Skin epidermis (tissue), 12 donors: ENCODE measurements at regions not wholly inside any gene's neighbourhood (a gene's known extent, or its start where the extent isn't known, plus 50 kb on each side); places are given as distances from the start of the nearest gene placed in this dataset.

ENCODE experiments used
- H3K27ac ChIP-seq, 21 experiments: fragments of 200-600 bp; sonication (generic) in 11 of 21; one replicate each; pipeline ENCODE4 v1.5.0; 2020; ENCODE audit warnings: mild to moderate bottlenecking in 3 of 21, inconsistent platforms in 2 of 21, moderate library complexity in 2 of 21
- H3K4me3 ChIP-seq, 7 experiments: fragments of 200-600 bp; sonication (generic) in 2 of 7; one replicate each; pipeline ENCODE4 v1.5.0; 2020; ENCODE audit warnings: inconsistent platforms in 2 of 7, mild to moderate bottlenecking in 2 of 7, moderate library complexity in 1 of 7

DNA sequence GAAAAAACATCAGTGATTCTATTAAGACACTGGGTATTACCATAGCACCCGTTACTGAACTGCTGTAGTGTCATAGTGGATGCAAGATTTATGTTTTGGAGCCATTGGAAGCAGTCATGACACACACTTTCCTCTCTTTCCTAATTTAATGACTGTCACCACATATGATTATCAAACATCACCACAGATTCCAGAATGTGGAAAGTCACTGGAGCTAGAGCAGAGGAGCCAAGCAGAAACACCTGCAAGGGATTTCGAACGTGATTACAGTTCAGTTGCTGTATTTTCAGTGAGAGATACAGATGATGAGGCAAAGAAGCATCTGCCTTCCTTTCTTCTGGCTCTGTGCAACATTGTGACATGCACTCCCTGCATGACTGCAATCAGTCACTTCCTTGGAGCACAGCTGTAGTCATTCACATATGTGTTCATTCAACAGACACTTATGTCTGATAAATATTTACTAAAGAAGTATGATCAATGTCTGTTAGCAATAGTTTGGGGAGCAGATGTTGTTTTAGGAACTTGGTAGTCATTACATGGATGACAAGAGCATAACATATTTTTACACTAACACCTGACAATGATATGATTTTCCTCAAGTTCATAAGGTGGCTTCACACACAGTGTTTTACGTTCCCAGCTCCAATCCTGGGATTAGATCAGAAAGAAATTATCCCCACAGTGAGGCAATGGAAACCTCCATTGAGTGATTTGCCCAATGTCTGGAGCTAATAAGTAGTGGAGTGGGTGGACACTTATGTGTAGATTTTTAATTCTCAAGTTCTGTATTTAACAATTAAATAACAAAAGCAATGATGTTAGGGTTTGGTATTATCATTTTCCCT is 416.6 kb downstream of the PLCL1 start:
- no peak overlapping the region for H3K4me3 ChIP-seq
- no peak overlapping the region for H3K27ac ChIP-seq

DNA sequence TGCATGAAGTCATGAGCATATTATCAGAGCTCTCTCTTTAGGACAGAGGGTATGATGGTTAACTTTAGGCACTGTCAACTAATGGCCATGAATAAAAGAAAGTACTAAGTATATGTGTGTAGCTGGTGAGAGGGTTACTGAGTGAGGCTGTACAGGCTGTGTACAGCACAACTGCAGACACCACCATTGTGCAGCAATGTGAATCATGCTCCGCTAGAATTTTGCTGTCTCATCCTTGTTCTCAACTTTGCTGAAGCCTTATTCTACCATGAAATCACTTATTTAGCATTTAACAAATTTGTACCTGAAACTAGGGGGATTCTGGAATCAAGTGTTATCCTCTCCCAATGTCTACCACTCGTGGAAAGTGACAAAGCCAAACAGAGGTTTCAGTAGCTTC is 414.9 kb downstream of the PLCL1 start:
- Histone ChIP-seq H3K4me3 (no peak overlapping the region), H3K27ac (no peak overlapping the region)

DNA sequence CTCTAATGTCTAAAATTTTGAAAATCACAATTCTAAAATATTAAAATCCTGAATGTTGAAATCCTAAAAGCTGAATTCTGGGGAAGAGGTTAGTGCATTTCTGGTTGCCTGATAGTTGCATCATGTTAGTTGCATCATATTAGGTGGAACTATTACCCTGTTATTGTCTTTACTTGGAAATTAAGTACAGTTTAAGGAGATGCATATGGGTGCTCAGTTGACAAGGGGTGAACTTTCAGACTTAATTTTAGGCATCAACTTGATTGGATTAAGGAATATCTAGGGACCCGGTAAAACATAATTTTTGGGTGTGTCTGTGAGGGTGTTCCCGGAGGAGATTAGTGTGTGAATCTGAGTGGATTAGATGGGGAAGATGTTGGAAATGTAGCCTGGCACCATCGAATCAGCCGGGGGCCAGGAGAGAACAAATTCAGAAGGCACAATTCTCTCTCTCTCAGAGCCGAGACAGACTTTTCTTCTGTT is 409.8 kb downstream of the PLCL1 start:
- Histone ChIP-seq H3K27ac (peak overlapping the region in 1 of 21 experiments; percentile 31), H3K4me3 (no peak overlapping the region)

DNA sequence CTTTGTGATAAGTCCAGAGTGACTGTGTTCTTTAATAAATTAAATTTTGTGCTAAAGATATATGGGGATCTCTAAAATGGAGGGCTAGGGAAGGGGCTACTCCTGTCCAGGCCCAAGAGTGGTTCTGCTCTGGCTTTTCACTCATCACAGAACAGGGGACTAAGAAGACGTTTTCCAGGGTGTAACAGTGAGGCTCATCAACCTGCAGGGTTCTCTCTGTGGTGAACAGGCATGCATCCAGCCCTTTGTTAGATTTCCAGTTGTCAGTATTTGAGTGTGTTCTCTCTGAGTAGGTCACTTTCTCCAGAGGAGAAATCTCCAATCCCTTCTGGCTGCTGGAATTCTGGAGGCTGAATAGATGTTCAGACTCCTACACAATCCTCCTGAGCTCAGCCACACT is 408.9 kb downstream of the PLCL1 start:
- Histone ChIP-seq H3K4me3 (no peak overlapping the region), H3K27ac (no peak overlapping the region)

DNA sequence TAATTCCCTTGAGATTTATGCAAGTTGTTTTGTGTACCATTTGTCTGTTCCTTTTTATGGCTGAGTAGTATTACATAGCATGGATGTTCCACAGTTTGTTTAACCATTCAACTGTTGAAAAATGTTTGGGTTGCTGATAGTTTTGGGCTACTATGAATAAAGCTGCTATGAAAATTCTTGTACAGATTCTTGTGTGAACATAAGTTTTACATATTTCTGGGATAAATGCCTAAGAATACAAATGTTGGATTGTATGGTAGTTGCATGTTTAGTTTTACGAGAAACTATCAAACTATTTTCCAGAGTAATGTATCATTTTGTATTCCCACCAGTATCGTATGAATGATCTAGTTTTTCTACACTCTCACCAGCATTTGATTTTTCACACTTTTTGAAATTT is 407.3 kb downstream of the PLCL1 start:
- no peak overlapping the region for H3K27ac ChIP-seq
- no peak overlapping the region for H3K4me3 ChIP-seq

DNA sequence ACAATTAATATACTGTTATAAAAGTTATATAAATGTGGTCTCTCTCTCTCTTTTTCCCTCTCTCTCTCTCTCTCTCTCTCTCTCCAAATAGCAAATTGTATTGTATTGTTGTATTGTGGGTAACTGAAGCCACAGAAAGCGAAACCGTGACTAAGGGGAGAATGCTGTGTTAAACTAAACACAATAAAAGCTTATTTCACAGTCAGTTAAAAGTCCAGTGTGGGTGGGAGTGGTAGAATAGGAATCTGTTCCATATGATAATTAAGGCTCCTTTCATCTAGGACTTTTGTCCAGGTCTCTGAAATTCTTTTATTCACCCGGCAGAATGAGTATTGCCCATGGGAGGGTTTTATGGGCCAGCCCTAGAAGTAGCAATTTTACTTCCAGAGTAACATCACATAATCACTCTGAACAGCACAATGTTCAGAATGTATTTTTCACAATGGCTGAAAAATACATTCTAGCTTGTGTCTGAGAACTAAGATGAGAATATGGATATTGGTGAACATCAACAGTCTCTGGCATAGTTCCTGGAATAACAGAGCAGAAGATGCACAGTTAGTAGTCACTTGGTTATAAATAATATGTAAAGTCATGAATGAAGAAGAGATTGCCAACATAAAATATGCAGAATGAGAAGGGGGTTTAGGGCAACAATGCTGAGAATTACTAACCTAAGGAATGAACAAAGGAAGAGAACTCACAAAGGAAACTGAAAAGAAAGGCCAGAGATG is 399.1 kb downstream of the PLCL1 start:
- Histone ChIP-seq H3K4me3 (no peak overlapping the region), H3K27ac (no peak overlapping the region)
